Astrocyte (in vitro differentiated cells and primary cell): ENCODE measurements at regions not wholly inside any gene's neighbourhood (a gene's known extent, or its start where the extent isn't known, plus 50 kb on each side); places are given as distances from the start of the nearest gene placed in this dataset.

Source experiments
- DNase-seq: peaks from one replicate; pipeline ENCODE4 v3.0.0-alpha.2; 2010; ENCODE audit warnings: low read depth
- FAIRE-seq: peaks from 2 replicates; lab custom pipeline; 2011; peaks lifted over from hg19 to GRCh38; lab: Jason Lieb, UNC
- H2AFZ ChIP-seq: 2 replicates; pipeline ENCODE4 v1.6.0; 2012; ENCODE audit warnings: low read depth, low read length, inconsistent platforms
- H3K27ac ChIP-seq: 2 replicates; pipeline ENCODE4 v1.5.1; 2011; ENCODE audit warnings: low read depth, low read length, inconsistent platforms
- H3K27me3 ChIP-seq: 2 replicates; pipeline ENCODE4 v1.6.0; 2011; ENCODE audit warnings: low read length, inconsistent platforms; ENCODE audit not compliant: insufficient read depth
- H3K36me3 ChIP-seq: 2 replicates; pipeline ENCODE4 v1.5.1; 2011; ENCODE audit warnings: low read length, inconsistent platforms; ENCODE audit not compliant: insufficient read depth
- H3K4me1 ChIP-seq: 2 replicates; pipeline ENCODE4 v1.5.1; 2011; ENCODE audit warnings: low read length, inconsistent platforms; ENCODE audit not compliant: insufficient read depth
- H3K4me2 ChIP-seq: 2 replicates; pipeline ENCODE4 v1.6.0; 2012; ENCODE audit warnings: low read length, inconsistent platforms
- H3K4me3 ChIP-seq: 2 replicates; pipeline ENCODE4 v1.5.1; 2011; ENCODE audit warnings: low read depth, mild to moderate bottlenecking, low read length, inconsistent platforms; ENCODE audit not compliant: insufficient read depth
- H3K79me2 ChIP-seq: 2 replicates; pipeline ENCODE4 v1.6.0; 2012; ENCODE audit warnings: mild to moderate bottlenecking, low read length, inconsistent platforms; ENCODE audit not compliant: insufficient read depth
- H3K9ac ChIP-seq: 2 replicates; pipeline ENCODE4 v1.6.0; 2012; ENCODE audit warnings: mild to moderate bottlenecking, low read length, inconsistent platforms
- H3K9me3 ChIP-seq: 2 replicates; pipeline ENCODE4 v1.5.1; 2012; ENCODE audit warnings: low read depth, mild to moderate bottlenecking, low read length, inconsistent platforms; ENCODE audit not compliant: insufficient read depth
- H4K20me1 ChIP-seq: 2 replicates; pipeline ENCODE4 v1.6.0; 2012; ENCODE audit warnings: low read length, inconsistent platforms; ENCODE audit not compliant: insufficient read depth
- H3K27ac Mint-ChIP-seq: one replicate; pipeline ENCODE4 v1.8.0; 2021; ENCODE audit warnings: mild to moderate bottlenecking, mixed read lengths; ENCODE audit not compliant: unreplicated experiment
- H3K27me3 Mint-ChIP-seq: one replicate; pipeline ENCODE4 v1.8.0; 2021; ENCODE audit warnings: low read depth, mixed read lengths; ENCODE audit not compliant: unreplicated experiment
- H3K36me3 Mint-ChIP-seq: one replicate; pipeline ENCODE4 v1.8.0; 2021; ENCODE audit warnings: low read depth, mixed read lengths; ENCODE audit not compliant: unreplicated experiment
- H3K4me1 Mint-ChIP-seq: one replicate; pipeline ENCODE4 v1.8.0; 2021; ENCODE audit warnings: low read depth, mixed read lengths; ENCODE audit not compliant: unreplicated experiment
- H3K4me3 Mint-ChIP-seq: one replicate; pipeline ENCODE4 v1.8.0; 2021; ENCODE audit warnings: mild to moderate bottlenecking, moderate library complexity, mixed read lengths; ENCODE audit not compliant: unreplicated experiment
- H3K9me3 Mint-ChIP-seq: one replicate; pipeline ENCODE4 v1.8.0; 2021; ENCODE audit warnings: mild to moderate bottlenecking, mixed read lengths; ENCODE audit not compliant: unreplicated experiment
- CTCF ChIP-seq: IDR thresholded peaks from 2 replicates; pipeline ENCODE4 v1.5.1; 2011; ENCODE audit warnings: low read depth, mild to moderate bottlenecking, inconsistent platforms, low read length, moderate library complexity; ENCODE audit not compliant: insufficient read depth
- EZH2 ChIP-seq: IDR thresholded peaks from 2 replicates; pipeline ENCODE4 v1.6.1; 2012; ENCODE audit warnings: mild to moderate bottlenecking, low read length, inconsistent platforms; ENCODE audit not compliant: insufficient read depth

GRCh38 chr10:128712661-128713400, 586.6 kb upstream of the MKI67 start:
- Histone ChIP-seq H3K4me1 (no peaks in the 10 kb centered on the region), H3K27ac (no peak overlapping the region), H3K9me3 (no peaks in the 10 kb centered on the region), H3K36me3 (no peaks in the 10 kb centered on the region), H4K20me1 (no peaks in the 10 kb centered on the region), H3K9ac (no peak overlapping the region), H3K4me3 (no peak overlapping the region), H2AFZ (no peak overlapping the region), H3K4me2 (no peak overlapping the region), H3K79me2 (no peaks in the 10 kb centered on the region), H3K27me3 (no peaks in the 10 kb centered on the region)
- no peaks in the 10 kb centered on the region for H3K36me3 Mint-ChIP-seq
- FAIRE-seq: no peak
- H3K4me1 Mint-ChIP-seq: peaks cover 12% of the 10 kb centered on the region
- H3K27me3 Mint-ChIP-seq: peaks cover 7% of the 10 kb centered on the region
- H3K4me3 Mint-ChIP-seq: no peak overlapping the region
- no peak for DNase-seq
- H3K27ac Mint-ChIP-seq: no peak overlapping the region
- peaks cover 3% of the 10 kb centered on the region for H3K9me3 Mint-ChIP-seq
- TF ChIP-seq CTCF (no peak), EZH2 (no peak)

GRCh38 chr10:128713471-128713870, 587.2 kb upstream of the MKI67 start:
- Mint-ChIP-seq H3K36me3 (no peaks in the 10 kb centered on the region), H3K27ac (no peak overlapping the region), H3K9me3 (peaks cover 3% of the 10 kb centered on the region), H3K4me1 (peaks cover 12% of the 10 kb centered on the region), H3K27me3 (peaks cover 8% of the 10 kb centered on the region), H3K4me3 (no peak overlapping the region)
- H3K27ac ChIP-seq: no peak overlapping the region
- H3K4me1 ChIP-seq: no peaks in the 10 kb centered on the region
- H3K9me3 ChIP-seq: no peaks in the 10 kb centered on the region
- DNase-seq: no peak
- H3K79me2 ChIP-seq: no peaks in the 10 kb centered on the region
- no peaks in the 10 kb centered on the region for H3K27me3 ChIP-seq
- no peak for TF ChIP-seq EZH2
- TF ChIP-seq CTCF: no peak
- H3K4me3 ChIP-seq: no peak overlapping the region
- no peaks in the 10 kb centered on the region for H3K36me3 ChIP-seq
- H4K20me1 ChIP-seq: no peaks in the 10 kb centered on the region
- no peak for FAIRE-seq
- H2AFZ ChIP-seq: no peak overlapping the region
- H3K4me2 ChIP-seq: no peak overlapping the region
- H3K9ac ChIP-seq: no peak overlapping the region

GRCh38 chr10:128713874-128714570, 587.8 kb upstream of the MKI67 start:
- no peak for TF ChIP-seq CTCF
- no peak for TF ChIP-seq EZH2
- no peak overlapping the region for H3K4me3 ChIP-seq
- no peaks in the 10 kb centered on the region for H3K4me1 ChIP-seq
- H3K27ac Mint-ChIP-seq: no peak overlapping the region
- no peak overlapping the region for H3K4me2 ChIP-seq
- no peaks in the 10 kb centered on the region for H3K36me3 Mint-ChIP-seq
- H3K4me3 Mint-ChIP-seq: no peak overlapping the region
- no peaks in the 10 kb centered on the region for H3K27me3 ChIP-seq
- H3K9ac ChIP-seq: no peak overlapping the region
- H3K79me2 ChIP-seq: no peaks in the 10 kb centered on the region
- no peak overlapping the region for H3K27ac ChIP-seq
- no peaks in the 10 kb centered on the region for H4K20me1 ChIP-seq
- H3K9me3 ChIP-seq: no peaks in the 10 kb centered on the region
- H3K4me1 Mint-ChIP-seq: peaks cover 12% of the 10 kb centered on the region
- DNase-seq: no peak
- H3K9me3 Mint-ChIP-seq: peaks cover 3% of the 10 kb centered on the region
- no peaks in the 10 kb centered on the region for H3K36me3 ChIP-seq
- peaks cover 10% of the 10 kb centered on the region for H3K27me3 Mint-ChIP-seq
- H2AFZ ChIP-seq: no peak overlapping the region
- FAIRE-seq: no peak
